Left ventricle myocardium inferior (tissue), 1 donor: ENCODE measurements at regions not wholly inside any gene's neighbourhood (a gene's known extent, or its start where the extent isn't known, plus 50 kb on each side); places are given as distances from the start of the nearest gene placed in this dataset.

Source experiments
- DNase-seq: peaks from one replicate; pipeline ENCODE4 v3.0.0-alpha.2; 2020
- H3K27ac ChIP-seq: fragments of 200-600 bp; replicated peaks from 2 replicates; pipeline ENCODE4 v1.8.0; 2021
- H3K27me3 ChIP-seq: fragments of 200-600 bp; 2 replicates; pipeline ENCODE4 v1.8.0; 2021; ENCODE audit warnings: low read depth
- H3K36me3 ChIP-seq: fragments of 200-600 bp; 2 replicates; pipeline ENCODE4 v1.8.0; 2021
- H3K4me1 ChIP-seq: fragments of 200-600 bp; 2 replicates; pipeline ENCODE4 v1.8.0; 2021
- H3K4me3 ChIP-seq: fragments of 200-600 bp; 2 replicates; pipeline ENCODE4 v1.8.0; 2021; ENCODE audit warnings: mild to moderate bottlenecking, moderate library complexity
- H3K9me3 ChIP-seq: fragments of 200-600 bp; replicated peaks from 2 replicates; pipeline ENCODE4 v1.8.0; 2021
- intact Hi-C: fragments of 100-400 bp; cut with micrococcal nuclease; formaldehyde crosslinking; loops from one replicate; pipeline ENCODE4 v1.11.0; 2022
- TF ChIP-seq, protein P1 (sequence below): fragments of 200-600 bp; IDR thresholded peaks from 2 replicates; pipeline ENCODE4 v1.8.0; 2021; ENCODE audit warnings: antibody characterized with exemption, mild to moderate bottlenecking, borderline replicate concordance
- donor health status: DM: no; HTN: yes; CAD: no; lungs with severe emphysema.

DNA sequence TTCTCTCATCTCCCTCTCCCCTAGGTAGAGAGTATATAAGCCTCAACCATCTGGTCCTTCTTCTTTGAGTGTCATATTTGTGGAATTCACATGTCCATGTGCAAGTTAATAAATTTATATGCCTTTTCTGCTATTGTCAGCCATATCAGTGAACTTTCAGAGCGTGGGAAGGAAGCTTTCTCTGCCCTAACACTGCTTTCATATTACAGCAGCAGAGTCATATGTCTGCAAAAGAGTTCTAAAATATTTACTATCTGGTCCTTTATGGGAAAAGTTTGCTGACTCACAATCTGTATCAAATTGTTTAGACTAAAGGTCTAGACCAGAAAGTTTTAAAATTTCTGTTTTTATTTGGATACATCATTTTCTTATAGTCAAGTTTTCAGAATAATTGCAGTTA is 669.0 kb downstream of the LRRC70 start:
- TF ChIP-seq, protein P1, sequence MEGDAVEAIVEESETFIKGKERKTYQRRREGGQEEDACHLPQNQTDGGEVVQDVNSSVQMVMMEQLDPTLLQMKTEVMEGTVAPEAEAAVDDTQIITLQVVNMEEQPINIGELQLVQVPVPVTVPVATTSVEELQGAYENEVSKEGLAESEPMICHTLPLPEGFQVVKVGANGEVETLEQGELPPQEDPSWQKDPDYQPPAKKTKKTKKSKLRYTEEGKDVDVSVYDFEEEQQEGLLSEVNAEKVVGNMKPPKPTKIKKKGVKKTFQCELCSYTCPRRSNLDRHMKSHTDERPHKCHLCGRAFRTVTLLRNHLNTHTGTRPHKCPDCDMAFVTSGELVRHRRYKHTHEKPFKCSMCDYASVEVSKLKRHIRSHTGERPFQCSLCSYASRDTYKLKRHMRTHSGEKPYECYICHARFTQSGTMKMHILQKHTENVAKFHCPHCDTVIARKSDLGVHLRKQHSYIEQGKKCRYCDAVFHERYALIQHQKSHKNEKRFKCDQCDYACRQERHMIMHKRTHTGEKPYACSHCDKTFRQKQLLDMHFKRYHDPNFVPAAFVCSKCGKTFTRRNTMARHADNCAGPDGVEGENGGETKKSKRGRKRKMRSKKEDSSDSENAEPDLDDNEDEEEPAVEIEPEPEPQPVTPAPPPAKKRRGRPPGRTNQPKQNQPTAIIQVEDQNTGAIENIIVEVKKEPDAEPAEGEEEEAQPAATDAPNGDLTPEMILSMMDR: no peak
- Histone ChIP-seq H3K4me1 (no peaks in the 10 kb centered on the region), H3K9me3 (no peaks in the 10 kb centered on the region), H3K27me3 (peaks cover 6% of the 10 kb centered on the region), H3K4me3 (no peak overlapping the region), H3K27ac (no peak overlapping the region), H3K36me3 (no peaks in the 10 kb centered on the region)
- DNase-seq: no peak
- intact Hi-C loops: no loop called here

DNA sequence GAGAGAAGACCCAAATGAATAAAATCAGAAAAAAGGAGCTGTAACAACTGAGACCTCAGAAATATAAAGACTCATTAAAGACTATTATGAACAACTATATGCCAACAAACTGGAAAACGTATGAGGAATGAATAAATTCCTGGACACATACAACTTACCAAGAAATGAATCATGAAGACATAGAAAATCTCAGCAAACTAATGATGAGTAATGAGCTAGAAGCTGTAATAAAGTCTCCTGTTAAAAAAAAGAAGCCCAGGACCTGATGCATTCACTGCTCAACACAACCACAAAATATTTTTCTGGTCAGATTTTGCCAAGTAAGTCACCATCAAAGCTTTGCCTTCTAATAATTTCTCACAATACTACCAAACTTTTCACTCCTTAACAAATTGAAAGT is 666.7 kb downstream of the LRRC70 start:
- intact Hi-C loops: no loop called here

DNA sequence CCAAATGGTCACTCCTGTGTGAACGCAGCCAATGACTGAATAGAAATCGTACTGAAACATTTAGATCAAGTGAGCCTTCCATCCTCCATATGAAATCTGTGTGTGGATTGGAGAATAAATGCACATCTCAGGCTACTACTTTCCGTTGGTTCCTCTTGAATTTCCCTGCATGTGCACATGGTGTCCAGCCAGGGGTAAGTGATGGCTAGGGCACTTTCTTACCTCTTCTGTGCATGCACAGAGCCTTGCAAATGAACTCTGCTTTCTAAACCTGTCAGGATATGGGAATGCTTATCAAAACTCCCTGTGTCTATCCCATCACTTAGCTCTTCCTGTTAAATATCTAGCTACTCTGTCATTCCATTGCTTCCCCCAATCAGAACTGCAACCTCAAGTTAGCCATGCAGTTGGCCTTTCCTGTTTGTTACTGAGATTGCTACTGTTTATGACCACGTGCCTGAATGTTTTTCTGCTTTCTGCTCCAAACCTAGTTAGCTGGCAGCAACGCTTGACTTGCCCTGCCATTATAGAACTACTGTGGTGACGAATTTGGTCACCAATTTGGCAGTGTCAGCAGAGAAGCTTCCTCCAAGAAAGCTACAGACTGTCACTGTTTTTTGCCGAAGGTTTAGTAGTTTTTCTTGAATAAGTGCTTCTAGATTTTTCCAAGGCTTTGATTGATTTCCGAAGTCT is 661.6 kb downstream of the LRRC70 start:
- Histone ChIP-seq H3K27me3 (peaks cover 6% of the 10 kb centered on the region), H3K36me3 (no peaks in the 10 kb centered on the region), H3K4me1 (no peaks in the 10 kb centered on the region), H3K9me3 (peaks cover 5% of the 10 kb centered on the region), H3K4me3 (no peak overlapping the region), H3K27ac (no peak overlapping the region)
- DNase-seq: no peak
- intact Hi-C loops: no loop called here
- TF ChIP-seq, protein P1: no peak

More for the DNA sequence above, 666.7 kb downstream of the LRRC70 start:
- Histone ChIP-seq H3K27me3 (peaks cover 6% of the 10 kb centered on the region), H3K9me3 (no peaks in the 10 kb centered on the region), H3K27ac (no peak overlapping the region), H3K4me3 (no peak overlapping the region), H3K36me3 (no peaks in the 10 kb centered on the region), H3K4me1 (no peaks in the 10 kb centered on the region)
- DNase-seq: no peak
- TF ChIP-seq, protein P1: no peak

DNA sequence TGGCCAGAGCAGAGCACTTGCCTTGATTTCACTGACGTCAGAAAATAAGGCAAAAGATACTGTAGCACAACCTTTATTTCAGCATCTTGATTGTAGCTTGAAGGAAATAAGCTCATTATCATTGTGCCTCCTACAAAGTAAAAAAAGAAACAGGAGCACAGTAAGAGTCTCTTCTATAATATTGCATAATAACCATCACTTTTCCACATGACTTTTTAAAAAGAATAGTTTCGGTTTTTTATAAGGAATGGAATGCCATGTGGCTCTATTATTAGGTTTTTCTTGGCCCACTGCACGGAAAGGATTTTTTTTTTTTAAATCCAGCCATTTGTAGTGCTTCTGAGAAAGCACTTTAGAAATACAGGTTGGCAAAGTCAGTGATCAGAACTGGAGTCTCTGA is 655.3 kb downstream of the LRRC70 start:
- Histone ChIP-seq H3K36me3 (no peaks in the 10 kb centered on the region), H3K27me3 (no peaks in the 10 kb centered on the region), H3K4me3 (no peak overlapping the region), H3K4me1 (no peaks in the 10 kb centered on the region), H3K9me3 (peaks cover 2% of the 10 kb centered on the region), H3K27ac (no peak overlapping the region)
- intact Hi-C loops: no loop called here
- no peak for DNase-seq
- TF ChIP-seq, protein P1: no peak

DNA sequence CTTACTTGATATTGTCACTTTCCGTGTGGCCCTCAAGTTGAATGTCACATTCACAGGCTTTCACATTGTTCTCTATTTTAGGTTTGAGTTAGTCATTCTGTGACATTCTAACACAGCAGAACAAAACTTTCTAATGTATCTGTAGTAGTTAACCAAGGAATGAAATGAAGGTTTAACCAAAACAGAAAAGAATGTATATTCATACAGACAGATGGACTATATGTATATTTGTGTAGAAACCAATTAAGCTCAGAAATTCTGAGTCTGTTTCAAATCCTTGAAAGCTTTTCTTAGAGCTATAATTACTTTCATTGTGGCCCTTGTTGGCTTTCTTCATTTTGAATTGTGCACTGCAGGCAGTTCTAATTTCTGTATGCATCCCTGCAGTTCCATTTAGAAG is 654.7 kb downstream of the LRRC70 start:
- intact Hi-C loops: no loop called here
- TF ChIP-seq, protein P1: no peak
- no peak overlapping the region for H3K4me3 ChIP-seq
- no peaks in the 10 kb centered on the region for H3K27me3 ChIP-seq
- H3K27ac ChIP-seq: no peak overlapping the region
- DNase-seq: no peak
- no peaks in the 10 kb centered on the region for H3K36me3 ChIP-seq
- no peaks in the 10 kb centered on the region for H3K4me1 ChIP-seq
- no peaks in the 10 kb centered on the region for H3K9me3 ChIP-seq
